IMR-90 (cell line): ENCODE measurements at regions not wholly inside any gene's neighbourhood (a gene's known extent, or its start where the extent isn't known, plus 50 kb on each side); places are given as distances from the start of the nearest gene placed in this dataset.

Experiments used
- BHLHE40 ChIP-seq: fragments of 150-350 bp; IDR thresholded peaks from 2 replicates; pipeline ENCODE4 v1.6.1; 2016; ENCODE audit warnings: mild to moderate bottlenecking, low read depth, low read length
- CEBPB ChIP-seq: IDR thresholded peaks from 2 replicates; pipeline ENCODE4 v1.6.1; 2012; ENCODE audit warnings: low read depth, low read length, improper control_type of control experiment
- CHD1 ChIP-seq: IDR thresholded peaks from 2 replicates; pipeline ENCODE4 v1.6.1; 2012; ENCODE audit warnings: low read depth, low read length, improper control_type of control experiment
- FOS ChIP-seq: fragments of 150-350 bp; IDR thresholded peaks from 2 replicates; pipeline ENCODE4 v1.6.1; 2016; ENCODE audit warnings: low read depth, low read length
- MAZ ChIP-seq: IDR thresholded peaks from 2 replicates; pipeline ENCODE4 v1.6.1; 2012; ENCODE audit warnings: low read depth, mild to moderate bottlenecking, low read length, improper control_type of control experiment, moderate library complexity, borderline replicate concordance
- POLR2A ChIP-seq: IDR thresholded peaks from 2 replicates; pipeline ENCODE4 v1.6.1; 2012; ENCODE audit warnings: mild to moderate bottlenecking, low read depth, low read length
- RAD21 ChIP-seq: IDR thresholded peaks from 2 replicates; pipeline ENCODE4 v1.6.1; 2012; ENCODE audit warnings: low read length, improper control_type of control experiment
- RCOR1 ChIP-seq: IDR thresholded peaks from 2 replicates; pipeline ENCODE4 v1.6.1; 2012; ENCODE audit warnings: mild to moderate bottlenecking, low read length, improper control_type of control experiment; ENCODE audit not compliant: insufficient replicate concordance
- SMC3 ChIP-seq: fragments of 150-350 bp; IDR thresholded peaks from 2 replicates; pipeline ENCODE4 v1.6.1; 2016; ENCODE audit warnings: low read depth, mild to moderate bottlenecking, antibody characterized with exemption, low read length, moderate library complexity
- USF2 ChIP-seq: fragments of 150-350 bp; IDR thresholded peaks from 2 replicates; pipeline ENCODE4 v1.6.1; 2017; ENCODE audit warnings: mild to moderate bottlenecking, antibody characterized with exemption, low read length, low read depth
- TF ChIP-seq, protein P1 (sequence below): conservative IDR thresholded peaks from 2 replicates; pipeline ENCODE4 v1.5.1; 2012; ENCODE audit warnings: mild to moderate bottlenecking, low read depth, low read length, improper control_type of control experiment
- TF ChIP-seq, protein P2 (sequence below): fragments of 150-350 bp; IDR thresholded peaks from 2 replicates; pipeline ENCODE4 v1.6.1; 2016; ENCODE audit warnings: low read depth, mild to moderate bottlenecking, low read length, moderate library complexity, borderline replicate concordance

GRCh38 chr4:26228883-26229282, 91.9 kb upstream of the RBPJ start:
- TF ChIP-seq CEBPB (no peak), POLR2A (no peak), SMC3 (no peak), FOS (no peak), CHD1 (no peak), USF2 (no peak), BHLHE40 (no peak), RCOR1 (no peak), MAZ (no peak), RAD21 (no peak)
- TF ChIP-seq, protein P1, sequence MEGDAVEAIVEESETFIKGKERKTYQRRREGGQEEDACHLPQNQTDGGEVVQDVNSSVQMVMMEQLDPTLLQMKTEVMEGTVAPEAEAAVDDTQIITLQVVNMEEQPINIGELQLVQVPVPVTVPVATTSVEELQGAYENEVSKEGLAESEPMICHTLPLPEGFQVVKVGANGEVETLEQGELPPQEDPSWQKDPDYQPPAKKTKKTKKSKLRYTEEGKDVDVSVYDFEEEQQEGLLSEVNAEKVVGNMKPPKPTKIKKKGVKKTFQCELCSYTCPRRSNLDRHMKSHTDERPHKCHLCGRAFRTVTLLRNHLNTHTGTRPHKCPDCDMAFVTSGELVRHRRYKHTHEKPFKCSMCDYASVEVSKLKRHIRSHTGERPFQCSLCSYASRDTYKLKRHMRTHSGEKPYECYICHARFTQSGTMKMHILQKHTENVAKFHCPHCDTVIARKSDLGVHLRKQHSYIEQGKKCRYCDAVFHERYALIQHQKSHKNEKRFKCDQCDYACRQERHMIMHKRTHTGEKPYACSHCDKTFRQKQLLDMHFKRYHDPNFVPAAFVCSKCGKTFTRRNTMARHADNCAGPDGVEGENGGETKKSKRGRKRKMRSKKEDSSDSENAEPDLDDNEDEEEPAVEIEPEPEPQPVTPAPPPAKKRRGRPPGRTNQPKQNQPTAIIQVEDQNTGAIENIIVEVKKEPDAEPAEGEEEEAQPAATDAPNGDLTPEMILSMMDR: no peak
- TF ChIP-seq, protein P2, sequence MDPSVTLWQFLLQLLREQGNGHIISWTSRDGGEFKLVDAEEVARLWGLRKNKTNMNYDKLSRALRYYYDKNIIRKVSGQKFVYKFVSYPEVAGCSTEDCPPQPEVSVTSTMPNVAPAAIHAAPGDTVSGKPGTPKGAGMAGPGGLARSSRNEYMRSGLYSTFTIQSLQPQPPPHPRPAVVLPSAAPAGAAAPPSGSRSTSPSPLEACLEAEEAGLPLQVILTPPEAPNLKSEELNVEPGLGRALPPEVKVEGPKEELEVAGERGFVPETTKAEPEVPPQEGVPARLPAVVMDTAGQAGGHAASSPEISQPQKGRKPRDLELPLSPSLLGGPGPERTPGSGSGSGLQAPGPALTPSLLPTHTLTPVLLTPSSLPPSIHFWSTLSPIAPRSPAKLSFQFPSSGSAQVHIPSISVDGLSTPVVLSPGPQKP: no peak
